ENCODE measurements at regions not wholly inside any gene's neighbourhood (a gene's known extent, or its start where the extent isn't known, plus 50 kb on each side); places are given as distances from the start of the nearest gene placed in this dataset.

DNA sequence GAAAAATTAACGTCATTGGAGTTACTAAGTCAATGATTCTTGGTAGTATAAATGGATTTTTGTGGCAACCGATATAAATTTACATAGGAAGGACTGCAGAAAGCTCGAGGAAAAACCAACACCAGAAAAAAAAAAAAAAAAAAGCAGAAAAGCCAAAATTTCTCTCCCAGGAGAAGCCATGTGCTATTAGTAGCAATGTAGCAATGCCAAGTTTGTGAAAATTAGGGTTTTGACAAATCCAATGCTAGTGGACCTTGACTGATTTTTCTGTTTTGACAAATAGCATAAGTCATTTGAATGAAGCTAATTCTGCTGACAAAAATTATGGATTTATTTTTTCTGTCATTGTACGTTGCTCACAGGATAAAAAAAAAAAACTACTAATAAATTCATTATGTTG lies 1561.9 kb downstream of the MRPL39 start:
- TF ChIP-seq GATA2 (IDR thresholded peaks at IDR 0.05; ENCODE audit: low read depth, low read length) (no peak), GATA3 (IDR thresholded peaks at IDR 0.05; ENCODE audit: low read depth, low read length) (no peak)
